HepG2 (cell line): ENCODE measurements at regions not wholly inside any gene's neighbourhood (a gene's known extent, or its start where the extent isn't known, plus 50 kb on each side); places are given as distances from the start of the nearest gene placed in this dataset.

Source experiments
- ADNP ChIP-seq: sonication (generic); formaldehyde crosslinking; IDR thresholded peaks from 2 replicates; pipeline ENCODE4 v1.4.0; 2020; ENCODE audit warnings: missing genetic modification reagents
- EP300 ChIP-seq, 3 experiments: sonication (generic) in 1 of 3; formaldehyde crosslinking in 1 of 3; IDR thresholded peaks; 2 replicates each; pipeline versions ENCODE4 v1.5.1 to v1.6.1; 2011 to 2020; ENCODE audit warnings: low read depth in 2 of 3, low read length in 2 of 3, borderline replicate concordance in 1 of 3, improper control_type of control experiment in 1 of 3, mild to moderate bottlenecking in 1 of 3, missing genetic modification reagents in 1 of 3, moderate library complexity in 1 of 3
- FOXK2 ChIP-seq: fragments of 450-650 bp; IDR thresholded peaks from 2 replicates; pipeline ENCODE4 v1.6.1; 2016
- HNF4G ChIP-seq, 2 experiments: sonication (generic) in 1 of 2; formaldehyde crosslinking in 1 of 2; IDR thresholded peaks; 2 replicates each; pipeline versions ENCODE4 v1.4.0 to v1.6.1; 2011 to 2020; ENCODE audit warnings: borderline replicate concordance in 2 of 2, low read depth in 2 of 2, mild to moderate bottlenecking in 2 of 2, low read length in 1 of 2, missing genetic modification reagents in 1 of 2, moderate library complexity in 1 of 2
- RFX5 ChIP-seq: IDR thresholded peaks from 2 replicates; pipeline ENCODE4 v1.6.1; 2011; ENCODE audit warnings: low read depth, low read length, improper control_type of control experiment
- TCF12 ChIP-seq, 2 experiments: fragments of 450-650 bp in 1 of 2; sonication (generic) in 1 of 2; formaldehyde crosslinking in 1 of 2; IDR thresholded peaks; 2 replicates each; pipeline versions ENCODE4 v1.6.1 to v1.8.0; 2017 to 2022; ENCODE audit warnings: antibody characterized with exemption in 1 of 2, mild to moderate bottlenecking in 1 of 2, missing genetic modification reagents in 1 of 2, moderate library complexity in 1 of 2
- ZNF12 ChIP-seq: sonication (generic); formaldehyde crosslinking; IDR thresholded peaks from 2 replicates; pipeline ENCODE4 v1.5.0; 2020; ENCODE audit warnings: missing genetic modification reagents
- TF ChIP-seq, protein P1 (sequence below), 2 experiments: IDR thresholded peaks; 2 replicates each; pipeline ENCODE4 v1.6.1; 2011 to 2012; ENCODE audit warnings: low read length in 2 of 2, borderline replicate concordance in 1 of 2, low read depth in 1 of 2, mild to moderate bottlenecking in 1 of 2, moderate library complexity in 1 of 2

DNA sequence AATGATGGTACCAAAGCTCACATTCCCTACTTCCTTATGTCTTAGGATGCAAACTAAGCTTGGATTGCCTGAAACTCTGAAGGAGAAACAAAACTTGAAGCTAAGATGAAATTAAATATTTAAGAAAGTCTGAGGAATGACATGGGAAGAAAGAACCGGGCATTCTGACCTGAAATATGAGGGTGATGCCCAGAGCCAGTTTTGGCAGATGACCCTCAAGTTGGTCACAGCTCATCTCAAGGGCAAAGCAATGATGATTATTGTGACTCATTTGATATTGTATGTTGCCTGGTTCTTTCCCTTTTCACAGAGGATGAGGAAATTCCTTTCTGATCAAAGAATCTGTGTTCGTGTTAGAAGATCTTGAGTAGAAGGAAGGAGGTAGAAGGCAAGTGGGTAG is 96.0 kb upstream of the NHS start:
- no peak for TF ChIP-seq TCF12 (IDR thresholded peaks at IDR 0.05)
- TF ChIP-seq TCF12 (CRISPR knock-in tag; IDR thresholded peaks at IDR 0.05): no peak
- TF ChIP-seq, protein P1, sequence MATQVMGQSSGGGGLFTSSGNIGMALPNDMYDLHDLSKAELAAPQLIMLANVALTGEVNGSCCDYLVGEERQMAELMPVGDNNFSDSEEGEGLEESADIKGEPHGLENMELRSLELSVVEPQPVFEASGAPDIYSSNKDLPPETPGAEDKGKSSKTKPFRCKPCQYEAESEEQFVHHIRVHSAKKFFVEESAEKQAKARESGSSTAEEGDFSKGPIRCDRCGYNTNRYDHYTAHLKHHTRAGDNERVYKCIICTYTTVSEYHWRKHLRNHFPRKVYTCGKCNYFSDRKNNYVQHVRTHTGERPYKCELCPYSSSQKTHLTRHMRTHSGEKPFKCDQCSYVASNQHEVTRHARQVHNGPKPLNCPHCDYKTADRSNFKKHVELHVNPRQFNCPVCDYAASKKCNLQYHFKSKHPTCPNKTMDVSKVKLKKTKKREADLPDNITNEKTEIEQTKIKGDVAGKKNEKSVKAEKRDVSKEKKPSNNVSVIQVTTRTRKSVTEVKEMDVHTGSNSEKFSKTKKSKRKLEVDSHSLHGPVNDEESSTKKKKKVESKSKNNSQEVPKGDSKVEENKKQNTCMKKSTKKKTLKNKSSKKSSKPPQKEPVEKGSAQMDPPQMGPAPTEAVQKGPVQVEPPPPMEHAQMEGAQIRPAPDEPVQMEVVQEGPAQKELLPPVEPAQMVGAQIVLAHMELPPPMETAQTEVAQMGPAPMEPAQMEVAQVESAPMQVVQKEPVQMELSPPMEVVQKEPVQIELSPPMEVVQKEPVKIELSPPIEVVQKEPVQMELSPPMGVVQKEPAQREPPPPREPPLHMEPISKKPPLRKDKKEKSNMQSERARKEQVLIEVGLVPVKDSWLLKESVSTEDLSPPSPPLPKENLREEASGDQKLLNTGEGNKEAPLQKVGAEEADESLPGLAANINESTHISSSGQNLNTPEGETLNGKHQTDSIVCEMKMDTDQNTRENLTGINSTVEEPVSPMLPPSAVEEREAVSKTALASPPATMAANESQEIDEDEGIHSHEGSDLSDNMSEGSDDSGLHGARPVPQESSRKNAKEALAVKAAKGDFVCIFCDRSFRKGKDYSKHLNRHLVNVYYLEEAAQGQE (IDR thresholded peaks at IDR 0.05; ENCODE audit: borderline replicate concordance in 1 of 2, low read depth in 1 of 2, low read length in 2 of 2): no peak
- TF ChIP-seq RFX5: no peak
- TF ChIP-seq ADNP (CRISPR knock-in tag): no peak
- TF ChIP-seq ZNF12 (CRISPR knock-in tag): no peak
- no peak for TF ChIP-seq EP300 (IDR thresholded peaks at IDR 0.05; ENCODE audit: low read depth in 2 of 2, low read length in 2 of 2)
- no peak for TF ChIP-seq EP300 (CRISPR knock-in tag; IDR thresholded peaks at IDR 0.05; ENCODE audit: borderline replicate concordance)
- TF ChIP-seq HNF4G (IDR thresholded peaks at IDR 0.05; ENCODE audit: borderline replicate concordance, low read depth, low read length): no peak
- no peak for TF ChIP-seq HNF4G (CRISPR knock-in tag; IDR thresholded peaks at IDR 0.05; ENCODE audit: borderline replicate concordance, low read depth)
- TF ChIP-seq FOXK2: no peak
